Left ventricle myocardium inferior (tissue), 1 donor: ENCODE measurements at regions not wholly inside any gene's neighbourhood (a gene's known extent, or its start where the extent isn't known, plus 50 kb on each side); places are given as distances from the start of the nearest gene placed in this dataset.
"Not testable (repeated sequence)": the region's sequence is repeated elsewhere in the genome, so short reads cannot be mapped to it uniquely, and the experiment has no call there.

Experiments
- DNase-seq: peaks from one replicate; pipeline ENCODE4 v3.0.0-alpha.2; 2020
- H3K27ac ChIP-seq: fragments of 200-600 bp; replicated peaks from 2 replicates; pipeline ENCODE4 v1.8.0; 2021
- H3K27me3 ChIP-seq: fragments of 200-600 bp; 2 replicates; pipeline ENCODE4 v1.8.0; 2021; ENCODE audit warnings: low read depth
- H3K36me3 ChIP-seq: fragments of 200-600 bp; 2 replicates; pipeline ENCODE4 v1.8.0; 2021
- H3K4me1 ChIP-seq: fragments of 200-600 bp; 2 replicates; pipeline ENCODE4 v1.8.0; 2021
- H3K4me3 ChIP-seq: fragments of 200-600 bp; 2 replicates; pipeline ENCODE4 v1.8.0; 2021; ENCODE audit warnings: mild to moderate bottlenecking, moderate library complexity
- H3K9me3 ChIP-seq: fragments of 200-600 bp; replicated peaks from 2 replicates; pipeline ENCODE4 v1.8.0; 2021
- intact Hi-C: fragments of 100-400 bp; cut with micrococcal nuclease; formaldehyde crosslinking; loops from one replicate; pipeline ENCODE4 v1.11.0; 2022
- TF ChIP-seq, protein P1 (sequence below): fragments of 200-600 bp; IDR thresholded peaks from 2 replicates; pipeline ENCODE4 v1.8.0; 2021; ENCODE audit warnings: antibody characterized with exemption, mild to moderate bottlenecking, borderline replicate concordance
- donor health status: DM: no; HTN: yes; CAD: no; lungs with severe emphysema.

DNA sequence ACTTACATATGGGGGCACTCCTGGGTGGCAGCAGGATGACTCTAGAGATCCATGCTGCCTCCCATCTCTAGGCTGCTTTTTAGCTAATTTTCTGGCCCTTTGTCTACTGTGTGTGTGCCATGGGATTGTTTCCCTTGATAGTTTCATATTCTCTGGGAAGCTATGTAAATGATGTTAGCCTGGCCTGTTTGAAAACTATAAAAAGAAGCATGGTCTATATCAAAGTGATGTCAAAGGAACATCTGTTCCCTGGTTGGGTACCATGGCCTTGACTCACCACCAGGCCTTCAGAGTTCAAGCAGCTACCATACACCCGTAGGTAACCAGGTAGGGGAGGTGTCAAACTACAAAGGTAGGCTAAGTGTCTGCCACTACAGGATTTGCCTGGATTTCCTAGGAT is 310.4 kb downstream of the FRK start:
- Histone ChIP-seq H3K27ac (no peak overlapping the region), H3K36me3 (no peaks in the 10 kb centered on the region), H3K4me1 (no peaks in the 10 kb centered on the region), H3K9me3 (peaks cover 17% of the 10 kb centered on the region), H3K4me3 (no peak overlapping the region), H3K27me3 (no peaks in the 10 kb centered on the region)
- TF ChIP-seq, protein P1, sequence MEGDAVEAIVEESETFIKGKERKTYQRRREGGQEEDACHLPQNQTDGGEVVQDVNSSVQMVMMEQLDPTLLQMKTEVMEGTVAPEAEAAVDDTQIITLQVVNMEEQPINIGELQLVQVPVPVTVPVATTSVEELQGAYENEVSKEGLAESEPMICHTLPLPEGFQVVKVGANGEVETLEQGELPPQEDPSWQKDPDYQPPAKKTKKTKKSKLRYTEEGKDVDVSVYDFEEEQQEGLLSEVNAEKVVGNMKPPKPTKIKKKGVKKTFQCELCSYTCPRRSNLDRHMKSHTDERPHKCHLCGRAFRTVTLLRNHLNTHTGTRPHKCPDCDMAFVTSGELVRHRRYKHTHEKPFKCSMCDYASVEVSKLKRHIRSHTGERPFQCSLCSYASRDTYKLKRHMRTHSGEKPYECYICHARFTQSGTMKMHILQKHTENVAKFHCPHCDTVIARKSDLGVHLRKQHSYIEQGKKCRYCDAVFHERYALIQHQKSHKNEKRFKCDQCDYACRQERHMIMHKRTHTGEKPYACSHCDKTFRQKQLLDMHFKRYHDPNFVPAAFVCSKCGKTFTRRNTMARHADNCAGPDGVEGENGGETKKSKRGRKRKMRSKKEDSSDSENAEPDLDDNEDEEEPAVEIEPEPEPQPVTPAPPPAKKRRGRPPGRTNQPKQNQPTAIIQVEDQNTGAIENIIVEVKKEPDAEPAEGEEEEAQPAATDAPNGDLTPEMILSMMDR: no peak
- DNase-seq: no peak
- intact Hi-C loops: no loop called here

DNA sequence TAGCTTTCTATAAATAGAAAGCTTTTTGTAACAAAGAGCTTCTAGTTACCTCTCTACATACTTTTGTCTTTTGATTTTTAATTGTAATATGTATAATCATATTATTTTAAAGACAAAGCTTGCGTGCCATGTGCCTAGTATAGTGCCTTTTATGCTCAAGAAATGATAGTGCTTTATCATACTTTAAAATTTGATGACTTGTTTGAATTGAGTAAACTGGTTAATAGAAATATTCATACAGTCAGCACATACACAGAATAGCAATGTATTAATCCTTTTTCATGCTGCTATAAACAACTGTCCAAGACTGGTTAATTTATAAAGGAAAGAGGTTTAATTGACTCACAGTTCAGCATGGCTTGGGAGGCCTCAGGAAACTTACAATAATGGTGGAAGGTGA is 313.0 kb downstream of the FRK start:
- TF ChIP-seq, protein P1: no peak
- intact Hi-C loops: no loop called here
- H3K27ac ChIP-seq: no peak overlapping the region
- peaks cover 30% of the 10 kb centered on the region for H3K9me3 ChIP-seq
- no peaks in the 10 kb centered on the region for H3K27me3 ChIP-seq
- no peak for DNase-seq
- no peaks in the 10 kb centered on the region for H3K4me1 ChIP-seq
- no peaks in the 10 kb centered on the region for H3K36me3 ChIP-seq
- no peak overlapping the region for H3K4me3 ChIP-seq

DNA sequence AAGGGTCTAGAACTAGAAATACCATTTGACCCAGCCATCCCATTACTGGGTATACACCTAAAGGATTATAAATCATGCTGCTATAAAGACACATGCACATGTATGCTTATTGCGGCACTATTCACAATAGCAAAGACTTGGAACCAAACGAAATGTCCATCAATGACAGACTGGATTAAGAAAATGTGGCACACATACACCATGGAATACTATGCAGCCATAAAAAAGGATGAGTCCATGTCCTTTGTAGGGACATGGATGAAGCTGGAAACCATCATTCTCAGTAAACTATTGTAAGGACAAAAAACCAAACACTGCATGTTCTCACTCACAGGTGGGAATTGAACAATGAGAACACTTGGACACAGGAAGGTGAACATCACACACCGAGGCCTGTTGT is 314.1 kb downstream of the FRK start:
- H3K27me3 ChIP-seq, intact Hi-C loops, H3K27ac ChIP-seq, H3K36me3 ChIP-seq, H3K4me1 ChIP-seq, H3K4me3 ChIP-seq, DNase-seq: not testable (repeated sequence)
- peaks cover 40% of the 10 kb centered on the region for H3K9me3 ChIP-seq

DNA sequence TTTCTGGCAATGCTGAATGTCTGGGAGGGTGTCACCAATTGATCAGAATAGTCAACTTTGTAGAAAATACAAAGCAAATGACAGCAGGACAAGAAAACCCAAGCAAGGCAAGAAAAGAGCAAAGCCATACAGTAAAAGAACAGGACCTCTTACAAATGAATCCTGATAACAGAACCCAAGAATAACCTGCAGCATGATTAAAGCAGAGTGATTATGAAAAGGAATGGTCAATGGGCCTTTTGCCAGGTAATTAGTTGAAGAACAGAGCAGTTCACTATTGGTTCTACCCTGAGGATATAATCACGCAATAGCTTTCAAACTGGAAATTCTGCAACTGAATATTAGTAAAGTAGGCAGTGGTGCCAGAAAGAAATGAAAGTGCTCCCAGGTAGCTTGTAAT is 319.8 kb downstream of the FRK start:
- Histone ChIP-seq H3K4me3 (no peak overlapping the region), H3K36me3 (no peaks in the 10 kb centered on the region), H3K27ac (no peak overlapping the region), H3K27me3 (no peaks in the 10 kb centered on the region), H3K4me1 (no peaks in the 10 kb centered on the region), H3K9me3 (peaks cover 33% of the 10 kb centered on the region)
- no peak for DNase-seq
- TF ChIP-seq, protein P1: no peak
- intact Hi-C loops: no loop called here

DNA sequence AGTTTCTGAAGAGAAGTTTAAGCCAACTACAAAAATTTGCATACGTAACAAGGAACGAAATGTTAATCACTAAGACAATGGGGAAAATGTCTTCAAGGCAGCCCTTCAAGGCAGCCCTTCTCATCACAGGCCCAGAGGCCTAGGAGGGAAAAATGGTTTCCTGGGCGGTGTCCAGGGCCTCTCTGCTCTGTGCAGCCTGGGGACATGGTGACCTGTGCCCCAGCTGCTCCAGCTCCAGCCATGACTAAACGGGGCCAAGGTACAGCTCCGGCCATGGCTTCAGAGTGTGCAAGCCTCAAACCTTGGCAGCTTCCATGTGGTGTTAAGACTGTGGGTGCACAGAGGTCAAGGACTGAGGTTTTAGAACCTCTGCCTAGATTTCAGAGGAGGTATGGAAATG is 325.1 kb downstream of the FRK start:
- DNase-seq: no peak
- no peaks in the 10 kb centered on the region for H3K36me3 ChIP-seq
- TF ChIP-seq, protein P1: no peak
- H3K27ac ChIP-seq: no peak overlapping the region
- H3K4me1 ChIP-seq: no peaks in the 10 kb centered on the region
- peaks cover 9% of the 10 kb centered on the region for H3K9me3 ChIP-seq
- intact Hi-C loops: no loop called here
- H3K4me3 ChIP-seq: no peak overlapping the region
- no peaks in the 10 kb centered on the region for H3K27me3 ChIP-seq

DNA sequence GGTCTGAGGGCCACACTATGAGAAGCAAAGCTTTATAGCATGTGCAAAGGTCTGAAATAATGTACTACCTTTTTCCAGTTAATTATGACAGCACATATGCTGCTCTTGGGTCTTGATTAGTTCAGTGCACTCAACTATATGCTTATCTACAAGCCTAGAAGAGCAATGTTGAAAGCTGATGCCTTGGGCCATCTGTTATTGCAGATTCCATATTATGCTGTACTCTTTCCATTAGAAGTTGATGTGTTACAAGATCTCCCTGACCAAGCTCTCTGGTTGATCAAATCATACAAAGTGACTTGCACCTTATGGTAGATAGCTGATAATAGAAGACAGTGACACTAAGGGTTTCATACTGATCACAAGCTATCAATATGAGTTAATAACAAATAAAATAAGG is 327.3 kb downstream of the FRK start:
- no peaks in the 10 kb centered on the region for H3K27me3 ChIP-seq
- TF ChIP-seq, protein P1: no peak
- intact Hi-C loops: no loop called here
- H3K27ac ChIP-seq: no peak overlapping the region
- no peak overlapping the region for H3K4me3 ChIP-seq
- no peaks in the 10 kb centered on the region for H3K36me3 ChIP-seq
- no peaks in the 10 kb centered on the region for H3K4me1 ChIP-seq
- peaks cover 9% of the 10 kb centered on the region for H3K9me3 ChIP-seq
- DNase-seq: no peak
